RWPE1 (cell line): ENCODE measurements at regions not wholly inside any gene's neighbourhood (a gene's known extent, or its start where the extent isn't known, plus 50 kb on each side); places are given as distances from the start of the nearest gene placed in this dataset.

Experiments
- CTCF ChIA-PET: fragments of 350-600 bp; sonication (Branson Sonifier 250); formaldehyde crosslinking; extraction: SDS; loops from one replicate; lab custom pipeline; 2021; lab: Yijun Ruan, JAX
- POLR2A ChIA-PET: fragments of 400-600 bp; formaldehyde crosslinking; extraction: SDS; loops from one replicate; lab custom pipeline; 2020; ENCODE audit warnings: antibody characterized with exemption; ENCODE audit not compliant: low non-redundant PET; lab: Yijun Ruan, JAX
- DNase-seq: peaks from one replicate; pipeline ENCODE4 v3.0.0; 2012; ENCODE audit warnings: low spot score
- H3K27ac ChIP-seq: fragments of 450-650 bp; 2 replicates; pipeline ENCODE4 v1.5.1; 2017
- TF ChIP-seq, protein P1 (sequence below): fragments of 450-650 bp; conservative IDR thresholded peaks from 2 replicates; pipeline ENCODE4 v1.5.1; 2017; ENCODE audit warnings: low read depth, mild to moderate bottlenecking

DNA sequence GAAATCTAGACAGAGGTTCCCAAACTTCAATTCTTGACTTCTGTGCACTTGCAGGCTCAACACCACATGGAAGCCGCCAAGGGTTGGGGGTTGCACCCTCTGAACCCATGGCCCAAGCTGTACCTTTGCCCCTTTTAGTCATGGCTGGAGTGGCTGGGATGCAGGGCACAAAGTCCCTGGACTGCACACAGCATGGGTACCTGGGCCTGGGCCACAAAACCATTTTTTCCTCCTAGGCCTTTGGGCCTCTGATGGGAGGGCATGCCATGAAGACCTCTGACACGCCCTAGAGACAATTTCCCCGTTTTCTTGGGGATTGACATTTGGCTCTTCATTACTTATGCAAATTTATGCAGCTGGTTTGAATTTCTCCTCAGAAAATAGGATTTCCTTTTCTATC lies 342.0 kb downstream of the TPBG start:
- POLR2A ChIA-PET: no interaction called here
- no peak overlapping the region for H3K27ac ChIP-seq
- CTCF ChIA-PET: no interaction called here
- TF ChIP-seq, protein P1, sequence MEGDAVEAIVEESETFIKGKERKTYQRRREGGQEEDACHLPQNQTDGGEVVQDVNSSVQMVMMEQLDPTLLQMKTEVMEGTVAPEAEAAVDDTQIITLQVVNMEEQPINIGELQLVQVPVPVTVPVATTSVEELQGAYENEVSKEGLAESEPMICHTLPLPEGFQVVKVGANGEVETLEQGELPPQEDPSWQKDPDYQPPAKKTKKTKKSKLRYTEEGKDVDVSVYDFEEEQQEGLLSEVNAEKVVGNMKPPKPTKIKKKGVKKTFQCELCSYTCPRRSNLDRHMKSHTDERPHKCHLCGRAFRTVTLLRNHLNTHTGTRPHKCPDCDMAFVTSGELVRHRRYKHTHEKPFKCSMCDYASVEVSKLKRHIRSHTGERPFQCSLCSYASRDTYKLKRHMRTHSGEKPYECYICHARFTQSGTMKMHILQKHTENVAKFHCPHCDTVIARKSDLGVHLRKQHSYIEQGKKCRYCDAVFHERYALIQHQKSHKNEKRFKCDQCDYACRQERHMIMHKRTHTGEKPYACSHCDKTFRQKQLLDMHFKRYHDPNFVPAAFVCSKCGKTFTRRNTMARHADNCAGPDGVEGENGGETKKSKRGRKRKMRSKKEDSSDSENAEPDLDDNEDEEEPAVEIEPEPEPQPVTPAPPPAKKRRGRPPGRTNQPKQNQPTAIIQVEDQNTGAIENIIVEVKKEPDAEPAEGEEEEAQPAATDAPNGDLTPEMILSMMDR: no peak
- DNase-seq: no peak

DNA sequence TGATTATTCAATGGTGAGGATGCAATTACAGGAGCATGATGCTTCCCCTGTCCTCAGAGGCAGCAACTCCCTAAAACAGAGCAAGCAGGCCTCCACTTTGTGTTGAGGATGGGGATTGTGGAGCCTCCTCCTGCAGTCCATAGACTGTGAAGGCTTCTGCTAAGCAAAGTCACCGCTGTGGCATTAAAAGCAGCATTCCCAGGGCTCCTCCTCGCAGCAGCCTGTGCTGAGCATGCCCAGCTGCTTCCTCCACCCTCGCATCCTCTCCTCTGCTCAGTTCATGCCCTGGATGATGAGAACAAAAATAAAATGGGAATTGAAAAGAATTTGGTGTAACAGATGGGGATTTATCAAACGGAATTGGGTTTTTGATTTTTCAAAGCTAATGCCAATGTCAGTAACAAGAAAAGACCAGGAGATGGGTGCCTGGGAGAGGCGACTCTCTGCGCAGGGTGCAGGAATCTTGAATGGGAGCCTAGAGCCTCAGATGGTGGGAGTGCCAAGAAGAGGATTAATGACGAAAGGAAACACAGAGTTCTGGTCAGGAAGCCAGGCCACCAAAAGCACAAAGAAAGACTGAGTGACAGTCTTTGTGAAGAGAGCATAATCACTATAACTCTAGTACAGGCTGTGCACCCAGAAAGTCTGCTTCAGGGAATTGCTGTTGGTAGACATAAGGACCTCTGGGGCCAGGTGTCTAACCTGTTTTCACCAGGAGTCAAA lies 347.6 kb downstream of the TPBG start:
- no peak for DNase-seq
- TF ChIP-seq, protein P1: no peak
- ChIA-PET CTCF (interaction anchor here (0.6 kb wide), 1 partner anchor 191 kb away, joined by 4 read pairs; no protein-coding TSS in a partner anchor), POLR2A (no interaction called here)
- no peak overlapping the region for H3K27ac ChIP-seq

DNA sequence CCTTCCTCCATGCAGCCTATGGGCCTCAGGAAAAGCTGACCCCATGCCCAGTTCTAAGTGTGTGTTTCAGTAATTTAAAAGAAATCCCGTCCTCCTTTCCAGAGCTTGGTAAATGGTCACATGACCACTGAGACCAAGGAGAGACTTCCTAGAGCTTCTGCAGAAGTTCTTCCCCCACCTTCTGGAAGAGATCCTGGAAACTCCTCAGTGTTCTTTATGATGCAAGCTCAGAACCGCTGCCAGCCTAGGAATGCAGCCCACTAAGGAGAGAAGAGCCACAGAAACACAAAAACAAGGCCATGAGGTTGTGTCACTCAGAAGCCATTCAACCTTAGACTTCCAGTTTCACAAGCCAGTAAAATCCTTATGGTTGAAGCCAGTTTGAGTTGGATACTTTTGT lies 348.4 kb downstream of the TPBG start:
- ChIA-PET POLR2A (no interaction called here), CTCF (interaction anchor here (0.6 kb wide), 1 partner anchor 191 kb away, joined by 4 read pairs; no protein-coding TSS in a partner anchor)
- TF ChIP-seq, protein P1: no peak
- DNase-seq: no peak
- H3K27ac ChIP-seq: no peak overlapping the region

DNA sequence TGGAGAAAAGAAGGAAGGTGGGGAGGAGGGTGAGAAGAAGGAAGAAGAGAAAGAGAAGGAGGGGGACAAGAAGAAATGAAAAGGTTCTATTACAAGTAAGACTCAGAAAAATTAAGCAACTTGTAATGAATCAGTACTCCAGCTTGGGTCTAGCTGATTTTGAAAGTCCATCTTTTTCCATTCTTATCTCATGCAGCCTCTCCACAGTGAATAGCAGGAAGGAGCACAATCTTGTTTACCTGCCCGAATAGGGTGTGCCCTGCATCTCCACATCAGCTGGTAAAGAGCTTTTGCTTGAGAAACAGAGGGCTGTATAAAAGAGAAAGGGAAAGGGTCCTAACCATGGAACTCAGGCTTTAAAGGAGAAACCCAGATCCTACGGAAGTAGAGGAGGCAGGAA lies 348.8 kb downstream of the TPBG start:
- H3K27ac ChIP-seq: no peak overlapping the region
- no peak for DNase-seq
- CTCF ChIA-PET: interaction anchor here (0.6 to 1.0 kb wide), 3 partner anchors 43 to 327 kb away, joined by 3 to 4 read pairs (median 4); no protein-coding TSS in a partner anchor
- POLR2A ChIA-PET: no interaction called here
- TF ChIP-seq, protein P1: no peak

DNA sequence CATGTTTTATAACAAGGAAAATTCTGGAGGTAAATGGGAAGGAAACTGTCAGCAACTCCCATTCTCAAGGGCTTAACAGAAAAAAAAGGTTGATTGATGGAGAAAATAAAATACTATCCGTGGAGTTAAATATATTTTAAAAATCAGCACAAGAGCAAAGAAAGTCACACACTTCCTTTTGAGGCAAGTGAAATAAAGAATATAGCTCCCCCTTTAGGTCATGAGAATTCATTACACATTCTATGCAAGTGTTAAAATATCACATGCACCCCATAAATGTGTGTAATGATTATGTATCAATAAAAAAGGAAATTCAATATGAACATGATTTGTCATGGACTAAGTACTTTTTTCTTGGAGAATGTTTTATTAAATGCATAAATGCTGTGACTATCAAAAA lies 349.2 kb downstream of the TPBG start:
- no peak overlapping the region for H3K27ac ChIP-seq
- DNase-seq: peak; percentile 10
- CTCF ChIA-PET: interaction anchor here (0.6 to 1.0 kb wide), 2 partner anchors 43 to 327 kb away, joined by 3 to 4 read pairs; no protein-coding TSS in a partner anchor
- POLR2A ChIA-PET: no interaction called here
- TF ChIP-seq, protein P1: peak; percentile 35

DNA sequence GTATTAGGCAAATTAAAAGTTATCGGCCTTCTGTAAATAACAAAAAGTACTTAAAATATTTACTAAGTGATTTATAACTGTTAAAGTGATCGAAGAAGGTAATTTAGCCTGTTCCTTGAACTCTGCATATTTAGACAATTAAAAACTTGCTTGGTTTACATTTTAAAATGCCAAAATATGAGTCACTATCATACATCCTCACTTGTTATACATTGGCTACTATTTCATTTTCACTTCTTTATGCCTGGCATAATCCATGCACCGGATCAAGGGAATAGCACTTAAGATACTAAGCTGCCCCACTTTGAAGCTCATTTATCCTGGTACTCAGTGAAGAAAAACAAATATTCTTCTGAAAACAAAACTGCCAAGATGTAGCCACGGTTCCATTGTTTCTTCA lies 344.6 kb downstream of the UBE3D start:
- ChIA-PET POLR2A (no interaction called here), CTCF (no interaction called here)
- no peak for DNase-seq
- TF ChIP-seq, protein P1: no peak
- no peak overlapping the region for H3K27ac ChIP-seq
